Upper lobe of left lung (tissue), 6 donors: ENCODE measurements at regions not wholly inside any gene's neighbourhood (a gene's known extent, or its start where the extent isn't known, plus 50 kb on each side); places are given as distances from the start of the nearest gene placed in this dataset.

Experiments
- ATAC-seq, 2 donors: fragments of 200-7000 bp; cut with Tn5 transposase; one replicate each; pipeline ENCODE4 v1.9.1; 2022; ENCODE audit warnings: mild to moderate bottlenecking in 2 of 2, moderate library complexity in 2 of 2; ENCODE audit not compliant: low FRiP score in 2 of 2
- DNase-seq, 2 donors: peaks; one replicate each; pipeline ENCODE4 v3.0.0-alpha.2; 2019 to 2020
- H3K27ac ChIP-seq, 4 donors: fragments of 200-600 bp; sonication (generic); one replicate each; pipeline ENCODE4 v1.5.1; 2016 to 2019
- H3K27me3 ChIP-seq, 4 donors: fragments of 200-600 bp; sonication (generic); one replicate each; pipeline ENCODE4 v1.5.1; 2017 to 2019
- H3K36me3 ChIP-seq, 4 donors: fragments of 200-600 bp; sonication (generic); one replicate each; pipeline ENCODE4 v1.5.1; 2016 to 2019
- H3K4me1 ChIP-seq, 4 donors: fragments of 200-600 bp; sonication (generic); one replicate each; pipeline ENCODE4 v1.5.1; 2018 to 2019
- H3K4me3 ChIP-seq, 4 donors: fragments of 200-600 bp; sonication (generic); one replicate each; pipeline ENCODE4 v1.5.1; 2017 to 2019; ENCODE audit warnings: mild to moderate bottlenecking in 2 of 4, moderate library complexity in 1 of 4
- H3K9me3 ChIP-seq, 4 donors: fragments of 200-600 bp; sonication (generic); one replicate each; pipeline ENCODE4 v1.5.1; 2018 to 2019
- CTCF ChIP-seq, 6 experiments: fragments of 450-650 bp in 4 of 6; fragments of 200-600 bp in 2 of 6; sonication (generic) in 2 of 6; IDR thresholded peaks; one replicate each; pipeline ENCODE4 v1.5.1; 2016 to 2019; ENCODE audit warnings: antibody characterized with exemption in 6 of 6
- EP300 ChIP-seq, 4 donors: sonication (generic); formaldehyde crosslinking; IDR thresholded peaks; one replicate each; pipeline ENCODE4 v1.5.1; 2017; ENCODE audit warnings: antibody characterized with exemption in 4 of 4, control low read depth in 2 of 4
- POLR2A ChIP-seq, 4 donors: fragments of 450-650 bp; IDR thresholded peaks; one replicate each; pipeline ENCODE4 v1.5.1; 2016 to 2017; ENCODE audit warnings: antibody characterized with exemption in 4 of 4, mild to moderate bottlenecking in 2 of 4
- POLR2AphosphoS5 ChIP-seq, 2 donors: sonication (generic); formaldehyde crosslinking; IDR thresholded peaks; one replicate each; pipeline ENCODE4 v1.5.1; 2017; ENCODE audit warnings: antibody characterized with exemption in 2 of 2
- WGBS, 2 donors: methylation state at CpG; one replicate each; pipeline ENCODE4 v1.1.5; 2017 to 2018; 5-methylcytosine and 5-hydroxymethylcytosine counted together
- donor health status: DM: no; HTN: no; CAD: no; lungs with moderate emphysema.
- donor health status: DM: no; HTN: yes; CAD: no; lungs with severe emphysema.

DNA sequence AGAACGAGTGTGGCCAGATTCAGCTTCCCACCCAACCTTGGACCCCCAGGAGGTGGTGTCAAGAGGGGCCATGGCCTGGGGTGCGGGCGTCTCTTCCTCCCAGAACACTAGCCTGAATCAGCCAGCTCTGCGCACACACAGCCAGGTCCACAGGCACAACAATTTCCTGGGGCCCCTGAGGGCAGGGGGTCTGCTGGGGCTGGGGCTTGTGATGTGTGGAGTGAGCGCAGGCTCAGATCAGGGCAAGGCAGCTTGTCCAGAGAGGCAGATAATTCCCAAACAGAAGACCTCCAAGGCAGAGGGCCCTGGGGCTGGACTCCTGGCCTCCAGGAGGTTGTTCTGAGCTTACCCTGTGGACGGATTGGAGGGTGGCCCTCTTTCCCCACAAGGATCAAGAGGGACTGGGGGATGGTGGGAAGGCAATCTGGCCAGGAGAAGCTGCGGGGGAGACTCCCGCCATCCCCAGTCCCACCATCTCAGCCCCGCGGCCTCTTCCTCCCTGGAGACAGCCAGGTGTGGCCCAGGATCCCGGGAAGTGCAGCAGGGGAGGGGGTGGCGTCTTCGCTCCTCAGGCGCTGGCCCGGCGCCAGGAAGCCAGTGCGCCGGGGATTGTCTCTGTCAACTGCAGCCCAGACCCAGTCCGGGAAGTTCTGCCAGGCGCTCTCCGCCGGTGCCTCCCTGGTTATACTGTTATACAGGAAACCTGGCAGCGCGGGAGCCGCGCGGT lies 52.0 kb upstream of the AMZ2 start:
- no peak for TF ChIP-seq EP300 (IDR thresholded peaks at IDR 0.05)
- TF ChIP-seq CTCF (IDR thresholded peaks at IDR 0.05), result no peak
- TF ChIP-seq POLR2A (IDR thresholded peaks at IDR 0.05), result no peak
- no peak for TF ChIP-seq POLR2AphosphoS5 (IDR thresholded peaks at IDR 0.05)
- H3K27ac ChIP-seq, result no peak overlapping the region
- no peak for ATAC-seq
- peaks cover 0 to 51% (median 35%) of the 10 kb centered on the region in 4 donors for H3K27me3 ChIP-seq
- peaks cover 48 to 53% (median 51%) of the 10 kb centered on the region in 4 donors for H3K4me1 ChIP-seq
- 18 to 52% methylated on average over 8 to 17 of the region's 27 CpGs for WGBS, 2 donors
- peak overlapping the region in 3 of 4 donors; percentile 26 to 46 (median 38) for H3K4me3 ChIP-seq
- peak in 1 of 2 donors; percentile 87 for DNase-seq
- no peaks in the 10 kb centered on the region for H3K9me3 ChIP-seq
- H3K36me3 ChIP-seq, result no peaks in the 10 kb centered on the region

DNA sequence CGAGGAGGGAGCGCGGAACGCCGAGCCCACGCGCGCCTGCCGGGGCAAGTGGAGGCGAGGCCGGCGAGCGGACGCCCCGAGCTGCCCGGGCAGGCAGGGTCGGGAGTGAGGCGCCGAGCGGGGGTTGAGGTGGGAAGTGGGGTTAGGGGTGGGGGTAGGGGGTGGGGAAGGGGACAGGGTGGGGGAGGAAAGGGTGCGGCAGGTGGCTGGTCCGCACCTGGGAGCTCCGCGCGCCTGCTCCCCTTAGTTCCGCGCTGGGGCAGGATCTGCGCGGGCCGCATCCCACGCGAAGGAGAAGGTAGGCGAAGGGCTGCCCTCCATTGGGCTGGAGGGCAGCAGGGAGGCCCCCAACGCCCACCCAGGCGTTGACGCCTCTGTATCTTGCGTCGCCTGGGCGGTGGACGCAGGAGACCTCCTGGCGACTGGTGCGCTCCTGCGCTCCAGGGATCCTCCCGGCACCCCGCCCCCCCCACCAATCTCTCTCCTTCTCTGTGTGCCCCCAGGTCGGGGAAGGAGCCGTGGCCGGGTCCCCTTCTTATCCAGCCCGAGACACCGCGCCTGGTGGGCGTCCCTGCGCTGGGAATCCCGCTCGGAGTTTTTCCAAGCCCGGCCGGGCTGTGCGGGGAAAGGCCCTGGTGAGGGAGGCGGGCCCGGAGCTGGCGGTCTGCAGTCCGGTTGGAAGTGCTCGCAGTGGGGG lies 51.3 kb upstream of the AMZ2 start:
- DNase-seq, result peak in 1 of 2 donors; percentile 80
- TF ChIP-seq EP300 (IDR thresholded peaks at IDR 0.05), result no peak
- peaks cover 0 to 51% (median 35%) of the 10 kb centered on the region in 4 donors for H3K27me3 ChIP-seq
- peak in 1 of 2 donors; percentile 8 for ATAC-seq
- 2 to 3% methylated on average over 12 to 16 of the region's 63 CpGs for WGBS, 2 donors
- peak overlapping the region in 3 of 4 donors; percentile 26 to 46 (median 38) for H3K4me3 ChIP-seq
- H3K9me3 ChIP-seq, result no peaks in the 10 kb centered on the region
- H3K36me3 ChIP-seq, result no peaks in the 10 kb centered on the region
- H3K27ac ChIP-seq, result no peak overlapping the region
- H3K4me1 ChIP-seq, result peaks cover 51 to 56% (median 54%) of the 10 kb centered on the region in 4 donors

- TF ChIP-seq POLR2AphosphoS5 (IDR thresholded peaks at IDR 0.05) (no peak), EP300 (IDR thresholded peaks at IDR 0.05) (no peak)
- Histone ChIP-seq H3K27me3 (peaks cover 0 to 51% (median 35%) of the 10 kb centered on the region in 4 donors), H3K36me3 (no peaks in the 10 kb centered on the region), H3K9me3 (no peaks in the 10 kb centered on the region), H3K4me1 (peaks cover 51 to 56% (median 54%) of the 10 kb centered on the region in 4 donors), H3K27ac (peak overlapping the region in 1 of 4 donors; percentile 9), H3K4me3 (peak overlapping the region in 3 of 4 donors; percentile 26 to 46 (median 38))
- DNase-seq, result peak in 1 of 2 donors; percentile 83
- ATAC-seq, result peak in 1 of 2 donors; percentile 1
- 4 to 6% methylated on average over 16 to 33 of the region's 53 CpGs for WGBS, 2 donors
These were observed 50.5 kb upstream of the AMZ2 start for GRCh38 chr17:68197091-68197996.

DNA sequence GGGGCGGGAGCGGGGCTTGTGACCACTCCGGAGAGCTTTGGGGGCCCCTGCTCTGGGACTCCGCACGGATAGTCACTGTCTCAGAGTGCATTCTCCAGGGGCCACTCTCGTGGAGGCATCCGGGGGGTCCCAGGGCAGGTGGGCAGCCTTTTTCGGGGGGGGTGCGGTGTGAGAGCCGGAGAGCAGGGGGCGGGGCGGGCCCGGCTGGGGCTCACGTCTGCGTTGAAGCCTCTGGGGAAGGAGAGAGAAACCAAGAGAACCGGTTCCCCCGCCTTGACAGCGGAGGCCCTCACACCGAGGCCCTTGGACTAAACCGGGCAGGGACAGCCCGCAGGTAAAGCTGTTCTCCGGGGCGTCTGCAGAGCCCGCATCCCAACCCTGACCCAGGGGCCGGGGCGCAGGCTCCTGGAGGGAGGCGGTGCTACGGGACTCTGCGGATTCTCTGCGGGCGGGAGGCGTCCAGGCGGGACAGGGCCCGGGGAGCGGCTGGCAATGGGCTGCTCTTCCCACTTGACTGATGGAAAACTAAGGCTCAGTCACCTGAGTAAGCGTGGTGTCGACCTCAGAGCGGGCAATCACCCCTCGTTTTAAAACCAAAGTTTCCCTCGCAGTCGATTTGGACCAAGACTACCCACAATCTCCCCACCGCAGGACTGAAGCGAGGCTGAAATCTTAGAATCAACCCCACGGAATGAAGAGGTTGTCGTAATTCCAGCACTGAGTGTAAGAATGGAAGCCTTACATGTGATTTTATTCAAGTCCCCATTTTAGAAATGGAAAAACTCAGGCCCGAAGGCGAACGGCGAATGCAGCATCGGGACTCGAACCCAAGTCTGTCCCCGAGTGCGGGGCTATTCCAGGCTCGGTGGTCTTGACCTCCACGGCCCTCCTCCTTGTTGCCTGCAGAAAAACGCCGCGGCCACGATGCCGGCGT lies 49.6 kb upstream of the AMZ2 start:
- peaks cover 51 to 56% (median 54%) of the 10 kb centered on the region in 4 donors for H3K4me1 ChIP-seq
- DNase-seq (peak in 1 of 2 donors; percentile 87), ATAC-seq (peak in 1 of 2 donors; percentile 4)
- H3K27me3 ChIP-seq, result peaks cover 0 to 51% (median 35%) of the 10 kb centered on the region in 4 donors
- H3K36me3 ChIP-seq, result no peaks in the 10 kb centered on the region
- no peaks in the 10 kb centered on the region for H3K9me3 ChIP-seq
- H3K27ac ChIP-seq, result no peak overlapping the region
- TF ChIP-seq CTCF (IDR thresholded peaks at IDR 0.05) (no peak), POLR2AphosphoS5 (IDR thresholded peaks at IDR 0.05) (no peak), EP300 (IDR thresholded peaks at IDR 0.05) (no peak), POLR2A (IDR thresholded peaks at IDR 0.05) (no peak)
- 9 to 15% methylated on average over 25 to 35 of the region's 61 CpGs for WGBS, 2 donors
- H3K4me3 ChIP-seq, result peak overlapping the region in 3 of 4 donors; percentile 33 to 46 (median 45)
